Loucy (cell line): ENCODE measurements at regions not wholly inside any gene's neighbourhood (a gene's known extent, or its start where the extent isn't known, plus 50 kb on each side); places are given as distances from the start of the nearest gene placed in this dataset.

ENCODE experiments used
- H2AFZ ChIP-seq: fragments of 200-600 bp; sonication (generic); 2 replicates; pipeline ENCODE4 v1.6.0; 2016; ENCODE audit warnings: antibody characterized with exemption, mild to moderate bottlenecking, low read length, moderate library complexity
- H3F3A ChIP-seq: fragments of 200-600 bp; 2 replicates; pipeline ENCODE4 v1.6.0; 2016; ENCODE audit warnings: antibody characterized with exemption, low read depth, mild to moderate bottlenecking
- H3K27me3 ChIP-seq: fragments of 200-600 bp; sonication (generic); 2 replicates; pipeline ENCODE4 v1.6.1; 2014; ENCODE audit warnings: low read length, mild to moderate bottlenecking; ENCODE audit not compliant: insufficient read depth, poor library complexity, severe bottlenecking
- H3K36me3 ChIP-seq: fragments of 200-600 bp; sonication (generic); 2 replicates; pipeline ENCODE4 v1.6.1; 2016; ENCODE audit warnings: low read length; ENCODE audit not compliant: insufficient read depth
- H3K4me1 ChIP-seq: fragments of 200-600 bp; sonication (generic); 2 replicates; pipeline ENCODE4 v1.5.1; 2014; ENCODE audit warnings: low read length, mild to moderate bottlenecking; ENCODE audit not compliant: insufficient read depth, poor library complexity, severe bottlenecking
- H3K4me2 ChIP-seq: fragments of 200-600 bp; sonication (generic); 2 replicates; pipeline ENCODE4 v1.6.0; 2014; ENCODE audit warnings: antibody characterized with exemption, low read length, low read depth, mild to moderate bottlenecking; ENCODE audit not compliant: poor library complexity, severe bottlenecking
- H3K4me3 ChIP-seq: fragments of 200-600 bp; sonication (generic); 2 replicates; pipeline ENCODE4 v1.5.1; 2014; ENCODE audit warnings: low read length, mild to moderate bottlenecking, mixed read lengths; ENCODE audit not compliant: poor library complexity, severe bottlenecking
- H3K79me2 ChIP-seq: fragments of 200-600 bp; sonication (generic); 2 replicates; pipeline ENCODE4 v1.6.1; 2014; ENCODE audit warnings: low read length; ENCODE audit not compliant: insufficient read depth
- H3K9ac ChIP-seq: fragments of 200-600 bp; sonication (generic); 2 replicates; pipeline ENCODE4 v1.6.0; 2014; ENCODE audit warnings: mild to moderate bottlenecking, low read depth, low read length, moderate library complexity; ENCODE audit not compliant: poor library complexity, severe bottlenecking
- H3K9me2 ChIP-seq: fragments of 200-600 bp; sonication (generic); replicated peaks from 2 replicates; pipeline ENCODE4 v1.6.1; 2016; ENCODE audit warnings: low read depth, low read length, mixed read lengths
- H3K9me3 ChIP-seq: fragments of 200-600 bp; sonication (generic); 2 replicates; pipeline ENCODE4 v1.6.1; 2014; ENCODE audit warnings: mild to moderate bottlenecking, antibody characterized with exemption, low read length, low read depth; ENCODE audit not compliant: insufficient read depth
- H4K20me1 ChIP-seq: fragments of 200-600 bp; sonication (generic); 2 replicates; pipeline ENCODE4 v1.6.0; 2014; ENCODE audit warnings: antibody characterized with exemption, low read length, mild to moderate bottlenecking; ENCODE audit not compliant: insufficient read depth, poor library complexity, severe bottlenecking
- EZH2phosphoT487 ChIP-seq: fragments of 200-600 bp; IDR thresholded peaks from 2 replicates; pipeline ENCODE4 v1.6.1; 2018; ENCODE audit warnings: antibody characterized with exemption, mild to moderate bottlenecking, moderate library complexity, borderline replicate concordance
- TF ChIP-seq, protein P1 (sequence below): fragments of 200-600 bp; sonication (generic); conservative IDR thresholded peaks from 2 replicates; pipeline ENCODE4 v1.5.1; 2014; ENCODE audit warnings: mild to moderate bottlenecking, antibody characterized with exemption, low read length

DNA sequence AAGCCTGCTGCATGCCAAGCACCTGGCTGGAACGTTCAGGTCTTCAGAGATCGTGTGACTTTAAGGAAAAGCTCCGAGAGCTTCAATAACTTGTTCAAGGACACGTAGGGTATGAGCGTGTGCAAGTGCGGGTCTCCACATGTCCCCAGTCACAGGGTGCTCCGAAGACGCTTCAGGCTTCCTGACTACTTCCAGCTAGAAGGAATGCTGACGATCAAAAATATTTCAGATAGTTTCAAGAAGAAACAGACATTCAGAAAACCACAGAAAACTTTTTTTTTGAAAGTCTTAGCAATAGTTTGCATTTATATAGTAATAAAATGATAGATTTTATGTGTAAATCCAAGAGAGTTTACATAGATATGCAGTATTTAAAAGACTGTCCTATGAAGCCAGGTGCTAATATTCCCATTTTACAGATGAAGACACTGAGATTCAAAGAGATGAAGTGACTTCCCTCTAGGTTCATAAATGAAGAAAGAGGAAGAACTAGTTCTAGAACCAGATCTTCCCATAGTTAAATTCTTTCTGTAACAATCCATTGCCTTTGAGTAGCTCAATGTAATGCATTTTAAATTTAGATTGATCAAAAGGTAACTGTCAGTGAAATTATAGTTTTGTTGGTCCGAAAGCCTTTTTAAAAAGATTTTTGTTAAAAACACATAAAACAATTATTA, 247.6 kb downstream of the MYLK4 start:
- H3K4me2 ChIP-seq = no peak overlapping the region
- H3K9me3 ChIP-seq = no peaks in the 10 kb centered on the region

DNA sequence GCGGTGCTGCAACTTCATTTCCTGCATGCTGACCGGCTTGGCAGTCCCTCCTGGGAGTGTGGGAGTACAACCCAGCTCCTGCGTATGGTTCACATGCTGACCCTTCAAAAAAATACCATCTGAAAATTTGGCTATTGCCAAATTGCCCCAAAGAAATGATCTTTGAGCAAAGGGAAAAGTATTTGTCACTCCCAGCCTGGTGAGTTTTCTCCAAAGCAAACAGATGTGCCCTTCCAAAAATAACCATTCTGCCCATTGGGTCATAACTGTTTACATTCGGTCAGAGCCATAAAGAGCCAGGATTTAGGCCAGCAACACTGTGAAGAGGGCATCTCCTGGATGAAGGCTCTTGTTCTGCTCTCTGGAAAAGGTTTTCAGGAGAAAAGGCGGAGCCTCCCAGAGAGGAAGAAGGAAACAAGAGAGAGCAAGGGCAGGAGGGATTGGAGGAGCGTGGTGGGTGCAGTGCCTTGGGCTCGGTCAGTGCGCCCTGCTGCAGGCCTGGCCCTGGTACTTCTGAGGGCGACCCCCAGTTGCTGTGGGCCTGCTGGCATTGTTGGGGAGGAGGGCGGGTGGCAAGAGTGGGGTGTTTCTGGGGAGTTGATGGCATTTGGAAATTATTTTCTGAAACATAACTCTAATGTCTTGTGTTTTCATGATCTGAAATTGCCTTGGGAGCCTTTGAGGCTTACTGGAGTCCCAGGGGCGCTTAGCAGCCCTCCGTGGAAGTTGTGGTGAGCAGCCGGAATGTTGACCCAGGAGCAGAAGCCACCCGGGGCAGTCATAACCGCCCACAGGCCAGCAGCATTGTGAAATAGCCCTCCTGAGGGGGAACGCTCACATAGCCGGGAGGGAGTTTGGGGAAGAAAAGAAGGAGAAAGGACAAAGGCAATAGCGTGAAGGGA, 248.4 kb downstream of the MYLK4 start:
- Histone ChIP-seq H3K9me3 (no peaks in the 10 kb centered on the region), H3K9ac (no peak overlapping the region), H2AFZ (no peak overlapping the region), H3K27me3 (no peaks in the 10 kb centered on the region), H3K9me2 (no peaks in the 10 kb centered on the region), H4K20me1 (no peaks in the 10 kb centered on the region), H3K4me3 (no peak overlapping the region), H3K36me3 (no peaks in the 10 kb centered on the region), H3F3A (peaks cover 4% of the 10 kb centered on the region; the same call in 1 of the 2 replicates), H3K79me2 (no peaks in the 10 kb centered on the region), H3K4me2 (no peak overlapping the region), H3K4me1 (no peaks in the 10 kb centered on the region)
- no peak for TF ChIP-seq EZH2phosphoT487
- TF ChIP-seq, protein P1, sequence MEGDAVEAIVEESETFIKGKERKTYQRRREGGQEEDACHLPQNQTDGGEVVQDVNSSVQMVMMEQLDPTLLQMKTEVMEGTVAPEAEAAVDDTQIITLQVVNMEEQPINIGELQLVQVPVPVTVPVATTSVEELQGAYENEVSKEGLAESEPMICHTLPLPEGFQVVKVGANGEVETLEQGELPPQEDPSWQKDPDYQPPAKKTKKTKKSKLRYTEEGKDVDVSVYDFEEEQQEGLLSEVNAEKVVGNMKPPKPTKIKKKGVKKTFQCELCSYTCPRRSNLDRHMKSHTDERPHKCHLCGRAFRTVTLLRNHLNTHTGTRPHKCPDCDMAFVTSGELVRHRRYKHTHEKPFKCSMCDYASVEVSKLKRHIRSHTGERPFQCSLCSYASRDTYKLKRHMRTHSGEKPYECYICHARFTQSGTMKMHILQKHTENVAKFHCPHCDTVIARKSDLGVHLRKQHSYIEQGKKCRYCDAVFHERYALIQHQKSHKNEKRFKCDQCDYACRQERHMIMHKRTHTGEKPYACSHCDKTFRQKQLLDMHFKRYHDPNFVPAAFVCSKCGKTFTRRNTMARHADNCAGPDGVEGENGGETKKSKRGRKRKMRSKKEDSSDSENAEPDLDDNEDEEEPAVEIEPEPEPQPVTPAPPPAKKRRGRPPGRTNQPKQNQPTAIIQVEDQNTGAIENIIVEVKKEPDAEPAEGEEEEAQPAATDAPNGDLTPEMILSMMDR = no peak

More for the DNA sequence above, 247.6 kb downstream of the MYLK4 start:
- Histone ChIP-seq H4K20me1 (no peaks in the 10 kb centered on the region), H3K9me2 (no peaks in the 10 kb centered on the region), H3K36me3 (no peaks in the 10 kb centered on the region), H3K9ac (no peak overlapping the region), H2AFZ (no peak overlapping the region), H3K4me1 (peaks cover 4% of the 10 kb centered on the region), H3K79me2 (no peaks in the 10 kb centered on the region), H3K27me3 (no peaks in the 10 kb centered on the region), H3F3A (peaks cover 4% of the 10 kb centered on the region; the same call in 1 of the 2 replicates), H3K4me3 (no peak overlapping the region)
- TF ChIP-seq, protein P1 = no peak
- no peak for TF ChIP-seq EZH2phosphoT487

DNA sequence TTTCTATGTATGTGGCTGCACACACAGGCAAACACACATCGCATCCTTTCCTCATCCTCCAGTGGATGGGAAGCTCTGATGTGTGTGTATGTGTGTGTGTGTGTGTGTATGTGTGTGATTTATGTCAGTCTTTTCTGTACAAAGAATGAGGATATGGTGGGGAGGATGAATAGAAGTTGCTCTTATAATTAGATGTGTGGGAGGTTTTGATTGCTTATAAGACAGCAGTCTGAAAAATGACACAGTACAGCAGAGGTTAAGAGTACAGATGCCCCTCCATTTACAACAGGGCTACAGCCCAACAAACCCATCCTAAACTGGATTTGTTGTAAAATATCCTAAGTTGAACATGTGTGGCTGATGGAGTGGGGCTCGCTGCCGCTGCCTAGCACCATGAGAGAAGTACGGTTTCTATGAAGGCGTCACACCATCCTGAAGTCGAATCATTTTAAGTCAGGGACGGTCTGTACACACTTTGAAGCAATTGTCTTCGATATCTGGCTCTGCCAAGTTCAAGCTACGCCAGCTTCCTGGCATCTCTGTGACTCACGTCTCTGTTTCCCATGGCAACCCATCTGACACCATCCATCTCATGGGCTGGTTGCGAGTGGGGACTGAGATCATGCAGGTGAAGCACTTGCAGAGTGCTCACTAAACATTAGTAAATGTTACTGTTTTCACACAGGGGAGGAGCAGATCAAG, 252.6 kb downstream of the MYLK4 start:
- H3K79me2 ChIP-seq = no peaks in the 10 kb centered on the region
- H4K20me1 ChIP-seq = no peaks in the 10 kb centered on the region
- no peaks in the 10 kb centered on the region for H3F3A ChIP-seq
- H3K4me1 ChIP-seq = no peaks in the 10 kb centered on the region
- no peaks in the 10 kb centered on the region for H3K9me2 ChIP-seq
- no peak overlapping the region for H3K4me2 ChIP-seq
- H2AFZ ChIP-seq = no peak overlapping the region
- TF ChIP-seq, protein P1 = no peak
- no peak for TF ChIP-seq EZH2phosphoT487
- H3K27me3 ChIP-seq = no peaks in the 10 kb centered on the region
- H3K9ac ChIP-seq = no peak overlapping the region
- H3K4me3 ChIP-seq = no peak overlapping the region
- H3K36me3 ChIP-seq = no peaks in the 10 kb centered on the region
- H3K9me3 ChIP-seq = no peaks in the 10 kb centered on the region
